Effector memory CD4-positive, alpha-beta T cell (primary cell): ENCODE measurements at regions not wholly inside any gene's neighbourhood (a gene's known extent, or its start where the extent isn't known, plus 50 kb on each side); places are given as distances from the start of the nearest gene placed in this dataset.
"Not testable (repeated sequence)": the region's sequence is repeated elsewhere in the genome, so short reads cannot be mapped to it uniquely, and the experiment has no call there.

Experiments used
- DNase-seq, 3 donors: peaks; one replicate each; pipeline ENCODE4 v3.0.0-alpha.2; 2020
- H3K27ac ChIP-seq: 2 replicates; pipeline ENCODE4 v1.7.0; 2013; ENCODE audit warnings: mild to moderate bottlenecking, low read length, moderate library complexity; ENCODE audit not compliant: insufficient read depth, poor library complexity, severe bottlenecking
- H3K27me3 ChIP-seq: replicated peaks from 2 replicates; pipeline ENCODE4 v1.7.0; 2013; ENCODE audit warnings: mild to moderate bottlenecking, low read length; ENCODE audit not compliant: insufficient read depth, control insufficient read depth, poor library complexity, severe bottlenecking
- H3K36me3 ChIP-seq: 2 replicates; pipeline ENCODE4 v1.7.0; 2013; ENCODE audit warnings: mild to moderate bottlenecking, low read length, moderate library complexity; ENCODE audit not compliant: control insufficient read depth, insufficient read depth
- H3K4me1 ChIP-seq: 2 replicates; pipeline ENCODE4 v1.7.0; 2013; ENCODE audit warnings: low read length, mild to moderate bottlenecking; ENCODE audit not compliant: control insufficient read depth, insufficient read depth, poor library complexity, severe bottlenecking
- H3K4me3 ChIP-seq: 2 replicates; pipeline ENCODE4 v1.7.0; 2013; ENCODE audit warnings: low read length, low read depth, mild to moderate bottlenecking; ENCODE audit not compliant: insufficient read depth, poor library complexity, severe bottlenecking
- H3K9me3 ChIP-seq: 2 replicates; pipeline ENCODE4 v1.7.0; 2013; ENCODE audit warnings: mild to moderate bottlenecking, low read length, moderate library complexity; ENCODE audit not compliant: control insufficient read depth

DNA sequence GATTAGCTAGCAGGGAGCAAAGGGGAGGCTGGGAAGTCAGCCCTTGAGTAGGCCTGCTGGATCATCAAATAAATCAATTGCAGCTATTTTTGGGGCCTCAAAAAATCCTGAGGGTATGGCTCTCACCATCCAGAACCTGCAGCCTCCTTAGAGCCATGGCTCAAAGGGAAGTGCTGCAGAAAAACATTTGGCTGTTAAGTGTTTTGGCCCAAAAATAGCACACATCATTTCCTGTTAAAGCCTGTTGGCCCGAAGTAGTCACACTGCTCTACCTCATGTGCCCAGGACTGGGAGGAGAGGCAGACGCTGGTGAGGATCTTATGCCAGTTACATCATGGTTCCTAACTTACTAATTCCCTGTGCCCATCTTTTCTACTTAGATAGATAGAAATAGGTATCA is 176.8 kb upstream of the PLGLB1 start:
- not testable (repeated sequence) for DNase-seq, H3K36me3 ChIP-seq, H3K27ac ChIP-seq, H3K4me1 ChIP-seq, H3K9me3 ChIP-seq, H3K27me3 ChIP-seq, H3K4me3 ChIP-seq

DNA sequence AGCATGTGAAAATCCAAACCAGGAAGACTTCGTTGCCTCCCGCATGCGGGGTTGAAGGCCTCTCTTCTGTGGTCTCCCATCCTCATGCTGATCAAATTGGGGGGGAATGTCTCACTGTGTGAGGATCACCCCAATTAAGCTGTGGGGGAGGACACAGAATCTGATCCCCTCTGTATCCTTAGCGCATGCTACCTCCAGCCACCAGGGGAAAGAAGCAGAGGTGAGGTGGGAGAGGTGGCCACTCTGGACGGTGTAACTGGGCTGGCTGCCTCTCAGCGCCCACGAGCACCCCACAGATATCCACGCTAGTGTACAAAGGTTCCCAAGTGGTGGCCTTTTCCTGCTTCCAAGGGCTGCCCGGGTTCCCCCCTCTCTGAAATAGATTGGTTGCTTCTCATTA is 177.6 kb upstream of the PLGLB1 start:
- H3K27ac ChIP-seq, H3K9me3 ChIP-seq, H3K4me1 ChIP-seq, H3K27me3 ChIP-seq, H3K36me3 ChIP-seq, DNase-seq, H3K4me3 ChIP-seq: not testable (repeated sequence)

DNA sequence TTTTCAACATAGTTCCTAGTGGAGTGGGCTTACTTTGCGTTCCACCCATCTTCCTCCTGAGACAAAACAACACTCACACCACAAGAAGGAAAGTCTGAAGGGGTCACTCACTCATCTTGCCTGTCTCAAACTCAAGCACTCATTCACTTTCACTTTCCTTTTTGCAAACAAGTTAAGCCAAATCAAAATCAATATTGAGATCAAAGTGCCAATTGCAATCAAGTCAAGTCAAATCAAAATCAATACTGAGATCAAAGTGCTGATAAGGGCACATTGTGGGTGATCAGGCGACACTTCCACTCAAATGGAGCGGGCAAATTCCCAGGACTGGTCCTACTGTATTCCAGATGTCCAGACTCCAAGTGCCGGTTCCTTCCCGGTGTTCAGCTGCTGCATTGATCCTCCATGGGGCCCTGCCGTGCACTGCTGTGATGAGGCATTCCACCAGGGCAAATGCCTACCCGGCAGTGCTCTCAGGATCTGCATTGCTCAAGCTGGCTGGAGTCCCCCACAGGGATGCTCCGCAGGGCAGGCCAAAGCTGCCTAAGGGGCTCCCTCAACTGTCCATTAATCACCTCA is 183.0 kb upstream of the PLGLB1 start:
- not testable (repeated sequence) for H3K4me3 ChIP-seq, H3K27me3 ChIP-seq, H3K27ac ChIP-seq, H3K9me3 ChIP-seq, DNase-seq, H3K36me3 ChIP-seq, H3K4me1 ChIP-seq

DNA sequence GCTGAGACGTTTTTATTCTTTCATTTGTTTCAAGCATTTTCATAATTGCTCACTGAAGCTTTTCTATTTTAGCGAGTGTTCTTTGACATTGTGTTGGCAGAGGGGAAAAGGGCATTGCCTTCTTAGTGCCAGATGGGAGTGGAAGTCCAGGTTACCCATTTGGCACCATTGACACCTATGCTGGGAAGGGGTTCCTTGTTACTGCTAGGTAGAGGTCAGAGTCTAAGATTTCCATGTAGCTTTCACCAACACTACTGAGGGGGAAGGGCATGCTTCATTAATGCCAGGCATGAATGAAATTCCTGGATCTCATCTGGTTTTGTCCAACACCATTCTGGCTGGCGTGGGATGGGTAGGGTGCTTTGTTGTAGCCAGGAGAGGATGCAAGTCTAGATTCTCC is 191.3 kb upstream of the PLGLB1 start:
- not testable (repeated sequence) for H3K27ac ChIP-seq, H3K36me3 ChIP-seq, H3K27me3 ChIP-seq, DNase-seq, H3K4me3 ChIP-seq, H3K4me1 ChIP-seq, H3K9me3 ChIP-seq

DNA sequence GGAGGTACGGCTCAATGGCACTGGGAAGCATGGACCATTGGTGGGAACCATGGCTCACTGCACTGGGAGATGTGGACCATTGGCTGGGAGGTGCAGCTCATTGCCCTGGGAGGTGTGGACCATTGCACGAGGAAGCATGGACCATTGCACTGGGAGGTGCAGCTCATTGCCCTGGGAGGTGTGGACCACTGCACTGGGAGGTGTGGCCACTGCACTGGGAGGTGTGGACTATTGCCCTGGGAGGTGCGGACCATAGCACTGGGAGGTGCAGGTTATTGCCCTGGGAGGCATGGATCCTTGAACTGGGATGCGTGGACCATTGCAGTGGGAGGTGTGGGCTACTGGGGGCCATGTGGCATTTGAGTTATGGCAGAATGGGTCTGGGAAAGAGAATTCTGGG is 195.4 kb upstream of the PLGLB1 start:
- not testable (repeated sequence) for H3K36me3 ChIP-seq, H3K4me3 ChIP-seq, DNase-seq, H3K27ac ChIP-seq, H3K9me3 ChIP-seq, H3K4me1 ChIP-seq, H3K27me3 ChIP-seq

DNA sequence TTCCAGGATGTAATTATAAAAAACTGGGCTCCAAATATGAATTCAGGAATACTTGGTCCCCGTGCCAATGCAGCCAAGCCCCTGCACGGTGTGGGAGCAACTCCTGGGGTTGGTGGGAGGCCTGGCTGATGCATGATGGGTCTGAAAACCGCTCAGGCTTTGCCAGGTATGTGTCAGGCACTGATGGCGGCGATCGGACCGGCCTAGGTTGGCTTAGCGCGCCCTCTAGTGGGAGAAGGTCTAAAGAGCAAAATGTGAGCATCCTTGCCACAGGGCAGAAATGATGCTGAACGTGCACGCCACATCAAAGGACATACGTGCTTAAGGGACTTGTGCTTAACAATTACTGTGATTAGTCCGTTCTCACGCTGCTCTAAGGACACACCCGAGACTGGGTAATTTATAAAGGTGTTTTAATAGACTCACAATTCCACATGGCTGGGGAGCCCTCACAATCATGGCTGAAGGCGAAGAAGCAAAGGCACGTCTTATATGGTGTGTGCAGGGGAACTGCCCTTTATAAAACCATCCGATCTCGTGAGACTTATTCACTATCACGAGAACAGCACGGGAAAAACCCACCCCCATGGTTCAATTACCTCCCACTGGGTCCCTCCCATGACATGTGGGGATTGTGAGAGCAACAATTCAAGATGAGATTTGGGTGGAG is 196.2 kb upstream of the PLGLB1 start:
- not testable (repeated sequence) for H3K36me3 ChIP-seq, H3K27me3 ChIP-seq, H3K4me3 ChIP-seq, H3K27ac ChIP-seq, H3K4me1 ChIP-seq, H3K9me3 ChIP-seq
- DNase-seq, result peak in 2 of 3 donors; percentile 36 to 51

DNA sequence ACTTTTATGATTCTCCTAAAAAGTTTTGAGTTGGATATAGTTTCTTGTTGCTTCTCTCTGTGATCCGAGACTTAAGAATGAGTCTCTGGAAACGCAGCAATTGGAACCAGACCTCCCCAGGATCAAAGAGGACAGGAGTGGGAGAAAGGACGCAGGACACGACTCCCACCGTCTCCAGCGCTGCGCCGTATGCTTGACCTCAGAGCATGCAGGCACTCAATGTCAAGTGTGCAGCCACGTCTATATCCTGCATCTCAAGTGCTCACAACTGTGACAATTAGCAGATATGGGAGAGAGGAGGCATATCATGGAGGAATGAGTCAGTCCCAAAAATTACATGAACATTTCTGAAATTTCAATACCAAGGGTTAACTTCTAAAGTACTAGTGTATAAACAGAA is 199.0 kb upstream of the PLGLB1 start:
- H3K36me3 ChIP-seq, H3K4me1 ChIP-seq, DNase-seq, H3K27ac ChIP-seq, H3K27me3 ChIP-seq, H3K4me3 ChIP-seq, H3K9me3 ChIP-seq: not testable (repeated sequence)

DNA sequence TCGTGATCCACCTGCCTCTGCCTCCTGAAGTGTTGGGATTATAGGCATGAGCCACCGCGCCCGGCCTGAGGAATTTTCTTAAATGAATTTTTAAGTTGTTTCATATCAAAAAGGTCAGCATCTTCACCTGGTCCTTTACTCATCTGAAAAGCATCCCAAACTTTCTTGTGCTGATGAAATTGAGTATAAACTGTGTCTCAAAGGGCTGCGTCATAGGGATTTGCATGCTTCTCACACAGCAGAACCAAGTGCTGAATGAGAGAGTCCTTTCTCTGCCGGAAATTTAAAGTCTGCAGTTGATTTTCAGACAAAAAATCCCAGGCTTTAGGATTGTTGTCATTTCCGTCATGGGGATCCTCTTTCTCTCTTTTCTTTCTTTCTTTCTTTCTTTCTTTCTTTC is 200.5 kb upstream of the PLGLB1 start:
- not testable (repeated sequence) for H3K27ac ChIP-seq, H3K4me1 ChIP-seq, H3K9me3 ChIP-seq, H3K36me3 ChIP-seq, H3K27me3 ChIP-seq, H3K4me3 ChIP-seq, DNase-seq

DNA sequence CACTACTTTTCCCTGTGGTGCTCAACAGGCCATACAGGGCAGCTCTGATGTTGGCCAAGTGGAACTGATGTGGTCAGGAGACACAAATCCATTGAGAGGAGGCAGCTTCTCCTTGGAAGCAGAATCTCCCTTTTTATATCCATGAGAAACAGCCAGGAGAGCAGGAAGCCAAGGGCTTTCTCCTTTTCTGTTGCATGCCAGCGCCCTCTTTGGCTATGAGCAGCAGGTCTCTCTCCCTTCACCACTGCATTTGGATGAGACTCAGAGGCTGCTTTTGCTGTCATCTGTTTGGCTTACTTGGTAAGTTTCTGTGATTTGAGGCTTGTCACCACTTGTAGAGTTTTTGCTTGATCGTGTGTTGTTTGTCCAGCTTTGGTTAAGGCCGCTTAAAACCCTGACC is 202.2 kb upstream of the PLGLB1 start:
- H3K36me3 ChIP-seq, result not testable (repeated sequence)

DNA sequence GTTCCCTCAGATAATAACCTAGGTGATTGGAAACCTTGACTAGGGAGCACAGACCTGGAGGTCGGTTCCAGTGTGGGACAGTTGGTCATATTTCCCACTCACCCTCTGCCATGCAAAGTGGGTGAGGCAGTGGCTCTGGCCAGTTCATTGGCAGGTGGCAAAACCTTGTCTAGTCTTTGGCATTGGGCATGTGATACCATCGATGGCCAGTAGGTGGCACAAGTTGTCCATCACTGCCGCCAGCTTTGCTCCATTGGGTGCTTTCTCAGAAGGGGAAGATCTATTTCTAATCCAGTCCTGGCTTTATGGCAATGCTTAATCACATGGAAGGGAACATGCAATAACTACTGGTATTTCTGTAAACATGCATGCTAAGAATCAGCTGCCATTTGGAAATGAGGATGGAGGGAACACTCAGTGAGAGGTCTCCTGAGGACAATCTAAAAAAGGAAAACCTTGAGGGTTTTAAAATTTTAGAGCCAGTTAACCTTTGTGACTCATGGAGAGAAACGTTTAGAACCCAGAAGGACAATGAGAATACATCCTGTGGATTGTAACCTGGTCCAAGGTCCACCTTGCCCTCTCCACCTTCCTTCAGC is 207.5 kb upstream of the PLGLB1 start:
- DNase-seq, H3K27ac ChIP-seq, H3K27me3 ChIP-seq, H3K4me3 ChIP-seq, H3K9me3 ChIP-seq, H3K36me3 ChIP-seq, H3K4me1 ChIP-seq: not testable (repeated sequence)

More for the DNA sequence above, 202.2 kb upstream of the PLGLB1 start:
- H3K4me3 ChIP-seq, H3K27me3 ChIP-seq, H3K4me1 ChIP-seq, H3K9me3 ChIP-seq, DNase-seq, H3K27ac ChIP-seq: not testable (repeated sequence)
